ENCODE measurements at regions not wholly inside any gene's neighbourhood (a gene's known extent, or its start where the extent isn't known, plus 50 kb on each side); places are given as distances from the start of the nearest gene placed in this dataset.

DNA sequence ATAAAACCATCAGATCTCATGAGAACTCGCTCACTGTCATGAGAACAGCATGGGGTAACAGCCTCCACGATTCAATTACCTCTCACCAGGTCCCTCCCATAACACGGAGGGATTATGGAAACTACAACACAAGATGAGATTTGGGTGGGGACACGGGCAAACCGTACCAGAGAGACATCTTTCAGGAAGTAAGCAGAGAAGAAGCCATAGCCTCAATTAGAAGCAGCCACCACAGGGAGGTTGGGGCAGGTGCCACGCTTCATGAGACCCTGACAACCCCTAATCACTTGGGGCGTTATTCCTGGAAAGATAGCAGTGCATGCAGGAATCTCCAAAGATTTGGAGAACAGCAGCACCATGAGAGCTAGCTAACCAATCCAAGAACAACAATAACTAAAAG is 52.9 kb upstream of the SIRPG start:
- DNase-seq = no peak

DNA sequence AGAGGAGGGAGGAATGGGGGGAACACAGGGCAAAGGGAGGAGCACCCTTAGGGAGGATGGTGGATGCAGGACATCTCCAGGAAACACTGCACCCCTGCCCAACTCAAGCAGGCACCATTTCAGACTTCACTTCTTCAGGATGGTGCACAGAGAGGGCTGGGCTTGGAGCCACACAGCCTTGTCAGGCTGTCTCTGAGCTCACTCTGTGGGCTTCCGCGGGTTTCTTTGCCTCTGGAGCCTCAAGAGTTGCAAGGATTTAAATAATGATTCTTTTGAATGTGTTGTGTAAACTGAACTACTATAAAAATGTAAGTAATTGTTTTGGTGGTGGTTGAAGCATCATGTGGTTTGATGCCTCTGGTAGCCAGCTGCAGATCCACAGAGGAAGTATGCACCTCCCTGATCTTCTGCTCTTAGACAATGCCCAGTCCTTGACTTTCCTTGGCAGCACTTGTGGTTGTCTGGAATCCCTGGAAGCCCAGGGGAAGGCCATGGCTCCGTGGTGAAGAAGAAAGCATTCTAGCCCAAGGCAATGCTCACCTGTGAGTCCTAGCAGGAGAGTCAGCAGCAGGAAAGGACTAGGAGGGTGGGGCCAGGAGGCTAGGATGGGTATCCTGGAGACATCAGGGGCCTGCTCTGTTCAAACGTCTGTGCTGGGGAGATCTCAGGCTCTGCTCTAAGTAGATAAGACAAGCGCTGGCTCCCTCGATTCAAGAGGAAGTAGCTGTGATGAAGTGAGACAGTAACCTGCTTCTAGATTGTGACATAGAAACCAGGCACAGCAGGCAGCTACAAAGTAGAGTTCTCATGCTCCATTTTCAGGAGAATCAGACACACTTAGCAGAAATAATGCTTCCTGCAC is 50.2 kb upstream of the SIRPG start:
- DNase-seq = peak; percentile 50 to 53

Measured in AML-193 (cell line).